Naive thymus-derived CD8-positive, alpha-beta T cell (primary cell): ENCODE measurements at regions not wholly inside any gene's neighbourhood (a gene's known extent, or its start where the extent isn't known, plus 50 kb on each side); places are given as distances from the start of the nearest gene placed in this dataset.

Experiments used
- ATAC-seq, 2 donors: fragments of 150-1000 bp; cut with Tn5 transposase in 1 of 2; sonication (Bioruptor Pico), chemical (Tn5 transposase) in 1 of 2; 1 replicate in 1 of 2; 2 replicates in 1 of 2; pipeline ENCODE4 v1.10.0; 2021; ENCODE audit warnings: mild to moderate bottlenecking in 2 of 2, moderate library complexity in 2 of 2
- POLR2A ChIA-PET: fragments of 350-600 bp; sonication (Branson Sonifier 250); formaldehyde crosslinking; loops from one replicate; lab custom pipeline; 2021; ENCODE audit warnings: antibody characterized with exemption; lab: Charles Lee
- DNase-seq, 10 donors: peaks; one replicate each; pipeline versions ENCODE4 v3.0.0 to v3.0.0-alpha.2; 2020 to 2022
- H3K27ac Mint-ChIP-seq, 10 donors: one replicate each; pipeline ENCODE4 v1.8.0; 2020 to 2022; ENCODE audit warnings: mild to moderate bottlenecking in 10 of 10, mixed read lengths in 10 of 10, moderate library complexity in 4 of 10, inconsistent platforms in 1 of 10
- H3K27me3 Mint-ChIP-seq, 5 donors: one replicate each; pipeline ENCODE4 v1.8.0; 2021 to 2022; ENCODE audit warnings: mixed read lengths in 5 of 5
- H3K36me3 Mint-ChIP-seq, 3 donors: one replicate each; pipeline ENCODE4 v1.8.0; 2020 to 2022; ENCODE audit warnings: mixed read lengths in 3 of 3, mild to moderate bottlenecking in 2 of 3, inconsistent platforms in 1 of 3
- H3K4me1 Mint-ChIP-seq, 4 donors: one replicate each; pipeline ENCODE4 v1.8.0; 2021 to 2022; ENCODE audit warnings: mixed read lengths in 4 of 4
- H3K4me3 Mint-ChIP-seq, 10 donors: one replicate each; pipeline ENCODE4 v1.8.0; 2020 to 2022; ENCODE audit warnings: mild to moderate bottlenecking in 10 of 10, mixed read lengths in 10 of 10, moderate library complexity in 6 of 10, inconsistent platforms in 1 of 10
- H3K9me3 Mint-ChIP-seq, 9 donors: one replicate each; pipeline ENCODE4 v1.8.0; 2020 to 2022; ENCODE audit warnings: mixed read lengths in 9 of 9, mild to moderate bottlenecking in 3 of 9, inconsistent platforms in 1 of 9, moderate library complexity in 1 of 9

DNA sequence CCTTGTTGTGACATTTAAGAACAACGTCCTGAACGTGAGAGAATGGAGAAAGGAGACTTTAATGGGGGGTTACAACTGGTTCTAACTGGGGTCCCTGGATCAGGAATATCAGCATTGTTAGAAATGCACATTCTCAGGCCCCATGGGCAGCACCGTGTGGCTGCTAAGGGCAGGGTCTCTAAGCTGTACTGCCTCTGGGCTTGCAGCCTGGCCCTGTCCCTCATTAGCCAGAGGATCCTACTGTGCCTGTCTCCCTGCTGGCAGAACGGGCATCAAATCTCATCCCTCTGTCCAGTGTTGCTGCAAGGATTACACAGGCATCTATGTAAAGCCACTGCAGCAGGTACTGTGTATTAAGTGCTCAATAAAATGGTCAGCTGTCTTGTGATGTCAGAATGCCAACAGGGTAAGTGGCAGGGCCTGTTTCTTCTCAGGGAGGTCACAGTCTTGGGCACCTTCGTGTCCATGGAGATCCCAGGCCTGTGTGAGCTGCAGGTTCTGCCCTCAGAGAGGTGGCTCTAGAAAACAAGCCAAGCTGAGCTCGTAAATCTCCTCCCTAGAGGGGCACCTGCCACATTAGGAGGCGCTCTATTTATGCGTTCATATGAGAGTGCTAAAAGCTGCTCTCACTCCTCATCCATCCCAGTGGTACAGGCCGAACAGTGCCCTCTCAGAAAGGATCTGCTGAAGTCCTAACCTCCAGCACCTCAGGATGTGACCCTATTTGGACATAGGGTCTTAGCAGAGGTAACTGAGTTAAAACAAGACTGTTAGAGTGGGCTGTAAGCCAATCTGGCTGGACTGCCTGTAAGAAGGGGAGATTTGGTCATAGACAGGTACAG is 210.5 kb downstream of the GADD45G start:
- Mint-ChIP-seq H3K27me3 (peaks cover 5 to 21% (median 15%) of the 10 kb centered on the region in 5 donors), H3K9me3 (peaks cover 0 to 3% (median 0%) of the 10 kb centered on the region in 9 donors), H3K27ac (no peak overlapping the region), H3K36me3 (no peaks in the 10 kb centered on the region), H3K4me1 (peaks cover 12 to 35% (median 31%) of the 10 kb centered on the region in 4 donors), H3K4me3 (no peak overlapping the region)
- ATAC-seq (no peak), DNase-seq (peak in 1 of 10 donors; percentile 6)
- POLR2A ChIA-PET = no interaction called here

DNA sequence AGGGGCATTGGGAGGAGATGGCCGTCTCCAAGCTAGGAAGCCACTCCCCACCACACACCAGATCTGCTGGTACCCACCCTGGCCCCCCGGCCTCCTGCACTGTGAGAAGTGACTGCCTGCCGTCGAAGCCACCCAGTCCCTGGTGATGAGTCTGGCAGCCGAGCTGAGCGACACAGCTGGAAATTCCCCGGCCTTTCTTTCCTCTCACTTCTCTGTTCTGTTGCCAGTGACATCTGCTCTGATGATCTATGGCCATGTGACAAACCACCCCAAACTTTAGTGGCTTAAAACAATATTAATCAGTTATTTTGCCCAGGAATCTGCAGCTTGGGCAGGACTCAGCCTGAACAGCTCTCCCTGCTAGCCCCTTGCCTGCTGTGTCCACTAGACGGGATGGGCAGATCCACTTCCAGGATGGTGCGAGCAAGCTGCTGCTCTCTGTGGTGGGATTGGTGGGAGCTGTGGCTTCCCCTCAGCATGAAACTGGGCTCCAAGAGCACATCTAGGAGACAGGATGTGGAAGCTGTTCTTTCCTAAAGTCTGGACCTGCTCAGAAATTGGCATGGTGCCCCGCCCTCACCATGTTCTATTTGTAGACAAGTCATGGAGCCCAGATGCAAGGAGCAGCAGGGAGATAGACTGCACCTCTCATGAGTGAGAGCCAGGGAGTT is 211.2 kb downstream of the GADD45G start:
- Mint-ChIP-seq H3K9me3 (peaks cover 0 to 3% (median 0%) of the 10 kb centered on the region in 9 donors), H3K27ac (peak overlapping the region in 1 of 10 donors; percentile 10), H3K27me3 (peaks cover 5 to 18% (median 13%) of the 10 kb centered on the region in 5 donors), H3K4me3 (no peak overlapping the region), H3K36me3 (no peaks in the 10 kb centered on the region), H3K4me1 (peaks cover 12 to 35% (median 29%) of the 10 kb centered on the region in 4 donors)
- peak in 1 of 10 donors; percentile 8 for DNase-seq
- POLR2A ChIA-PET = no interaction called here
- ATAC-seq = peak in 1 of 2 donors; percentile 74

DNA sequence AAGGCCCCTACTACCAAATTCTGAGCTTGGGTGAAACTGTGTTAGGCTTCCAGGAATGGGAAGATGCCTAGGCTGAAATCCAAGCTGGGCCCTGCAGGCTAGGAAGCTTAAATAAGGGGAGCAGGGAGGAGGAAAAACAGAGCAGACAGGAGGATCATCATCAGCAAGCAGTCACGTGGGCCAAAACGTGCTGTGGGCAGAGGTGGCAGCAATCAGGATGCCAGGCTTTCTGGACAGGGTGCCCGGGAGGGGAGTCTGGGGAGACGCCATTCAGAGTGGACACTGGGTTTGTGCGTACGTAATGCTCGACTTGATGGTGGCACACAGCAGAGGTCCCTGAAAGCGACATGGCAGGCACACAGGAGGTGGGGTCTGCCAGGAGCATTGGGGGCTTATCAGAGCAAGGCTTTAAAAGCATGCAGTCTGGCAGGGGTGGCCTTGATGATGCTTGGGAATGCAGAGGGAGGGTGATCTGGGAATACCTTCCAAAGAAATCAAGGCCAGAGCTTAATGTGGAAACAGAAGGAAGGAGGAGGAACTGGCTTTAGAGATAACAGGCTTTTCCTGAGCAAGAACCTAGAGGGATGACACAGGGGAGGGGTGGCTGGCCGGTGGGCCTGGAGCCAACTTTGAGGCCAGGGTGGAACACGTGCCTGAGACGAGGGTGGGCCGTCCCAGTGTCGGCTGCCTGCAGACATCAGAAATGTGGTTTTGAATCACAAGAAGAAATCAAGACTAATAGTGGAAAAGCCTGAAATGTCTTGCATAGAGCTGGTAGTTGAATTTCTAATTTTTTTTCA is 212.5 kb downstream of the GADD45G start:
- H3K4me3 Mint-ChIP-seq = no peak overlapping the region

DNA sequence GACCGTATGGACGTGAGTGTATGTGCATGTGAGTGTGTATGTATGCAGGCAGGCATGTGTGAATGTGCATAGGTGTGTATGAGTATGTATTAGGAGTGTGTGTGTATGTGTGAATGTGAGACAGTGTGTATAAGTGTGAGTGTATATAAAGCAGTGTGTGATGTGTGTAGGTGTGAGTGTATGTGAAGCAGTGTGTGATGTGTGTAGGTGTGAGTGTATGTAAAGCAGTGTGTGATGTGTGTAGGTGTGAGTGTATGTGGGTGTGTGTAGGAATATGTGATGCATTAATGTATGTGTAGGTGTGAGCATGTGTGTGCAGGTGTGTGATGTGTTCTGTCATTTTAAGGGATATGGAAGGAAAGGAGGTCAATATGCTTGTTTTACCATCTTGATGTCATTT is 215.5 kb downstream of the GADD45G start:
- H3K36me3 Mint-ChIP-seq = no peaks in the 10 kb centered on the region
- DNase-seq (no peak), ATAC-seq (no peak)
- H3K9me3 Mint-ChIP-seq = peaks cover 0 to 5% (median 0%) of the 10 kb centered on the region in 9 donors
- no peak overlapping the region for H3K27ac Mint-ChIP-seq
- H3K4me1 Mint-ChIP-seq = peaks cover 0 to 11% (median under 1%) of the 10 kb centered on the region in 4 donors
- peaks cover 0 to 18% (median 3%) of the 10 kb centered on the region in 5 donors for H3K27me3 Mint-ChIP-seq
- POLR2A ChIA-PET = no interaction called here
- H3K4me3 Mint-ChIP-seq = no peak overlapping the region

More for the DNA sequence above, 212.5 kb downstream of the GADD45G start:
- no peaks in the 10 kb centered on the region for H3K36me3 Mint-ChIP-seq
- H3K9me3 Mint-ChIP-seq = peaks cover 0 to 3% (median 0%) of the 10 kb centered on the region in 9 donors
- peaks cover 5 to 29% (median 17%) of the 10 kb centered on the region in 4 donors for H3K4me1 Mint-ChIP-seq
- no peak overlapping the region for H3K27ac Mint-ChIP-seq
- POLR2A ChIA-PET = interaction anchor here (0.5 kb wide), 1 partner anchor 481 kb away, joined by 5 read pairs; no protein-coding TSS in a partner anchor
- peaks cover 3 to 20% (median 9%) of the 10 kb centered on the region in 5 donors for H3K27me3 Mint-ChIP-seq
- ATAC-seq (no peak), DNase-seq (no peak)

DNA sequence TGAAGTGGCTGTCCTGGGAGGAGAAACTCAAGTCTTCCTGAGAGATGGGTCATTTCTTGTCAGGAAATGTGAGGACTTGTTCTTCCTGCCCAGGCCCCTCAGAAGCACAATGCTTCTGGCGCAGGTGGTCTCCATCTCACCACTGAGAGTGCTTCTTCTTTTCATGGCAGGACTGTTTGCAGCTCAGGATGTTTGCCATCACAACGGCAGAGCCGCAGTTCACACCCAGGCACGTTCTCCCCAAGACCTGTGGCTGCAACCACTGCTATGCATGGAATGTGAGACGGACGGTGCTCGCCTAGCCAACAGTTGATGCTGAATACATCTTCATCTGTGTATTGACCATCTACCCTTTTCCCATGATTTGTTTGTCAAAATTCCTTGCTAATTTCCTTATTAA is 216.3 kb downstream of the GADD45G start:
- H3K27ac Mint-ChIP-seq = no peak overlapping the region
- no peaks in the 10 kb centered on the region for H3K36me3 Mint-ChIP-seq
- POLR2A ChIA-PET = no interaction called here
- no peak for ATAC-seq
- peaks cover 0 to 3% (median under 1%) of the 10 kb centered on the region in 4 donors for H3K4me1 Mint-ChIP-seq
- no peak overlapping the region for H3K4me3 Mint-ChIP-seq
- H3K9me3 Mint-ChIP-seq = peaks cover 0 to 5% (median 0%) of the 10 kb centered on the region in 9 donors
- peaks cover 0 to 13% (median 3%) of the 10 kb centered on the region in 5 donors for H3K27me3 Mint-ChIP-seq
- no peak for DNase-seq

DNA sequence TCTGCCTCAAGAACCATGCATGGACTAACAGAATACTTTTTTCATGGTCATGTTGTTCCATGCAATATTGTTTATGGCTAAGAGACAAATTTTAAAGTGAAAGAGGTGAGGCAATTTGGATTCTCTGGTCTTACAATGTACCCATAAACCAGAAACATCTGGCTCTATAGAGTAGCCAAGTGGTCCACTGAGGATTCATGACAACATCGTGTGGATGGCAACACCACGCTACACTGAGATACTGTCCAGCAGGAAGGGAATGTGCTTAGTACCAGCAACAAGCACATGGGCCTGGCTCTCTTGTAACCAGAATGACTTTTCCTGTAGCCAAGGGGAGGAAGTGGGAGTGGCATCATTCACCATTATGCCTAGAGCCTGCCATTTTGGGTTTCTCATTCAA is 218.2 kb downstream of the GADD45G start:
- no peak for DNase-seq
- H3K36me3 Mint-ChIP-seq = no peaks in the 10 kb centered on the region
- H3K27me3 Mint-ChIP-seq = peaks cover 0 to 5% (median 3%) of the 10 kb centered on the region in 5 donors
- peaks cover 0 to 5% (median 0%) of the 10 kb centered on the region in 9 donors for H3K9me3 Mint-ChIP-seq
- POLR2A ChIA-PET = no interaction called here
- H3K4me1 Mint-ChIP-seq = peaks cover 2 to 9% (median 5%) of the 10 kb centered on the region in 4 donors
- H3K4me3 Mint-ChIP-seq = no peak overlapping the region
- H3K27ac Mint-ChIP-seq = no peak overlapping the region
- no peak for ATAC-seq

DNA sequence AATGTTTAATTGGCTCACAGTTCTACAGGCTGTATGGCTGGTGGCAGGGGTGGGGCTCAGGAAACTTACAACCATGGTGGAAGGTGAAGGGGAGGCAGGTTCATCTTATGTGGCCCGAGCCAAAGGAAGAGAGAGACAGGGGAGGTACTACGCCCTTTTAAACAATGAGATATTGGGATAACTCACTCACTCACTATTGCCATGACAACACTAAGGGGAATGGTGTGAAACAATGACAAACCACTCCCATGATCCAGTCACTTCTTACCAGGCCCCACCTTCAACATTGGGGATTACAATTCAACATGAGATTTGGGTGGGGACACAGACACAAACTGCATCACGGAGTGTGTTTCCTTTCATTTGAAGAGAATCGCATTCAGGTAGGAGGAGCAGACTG is 220.9 kb downstream of the GADD45G start:
- POLR2A ChIA-PET = no interaction called here
- peaks cover 0 to 3% (median 0%) of the 10 kb centered on the region in 5 donors for H3K27me3 Mint-ChIP-seq
- H3K27ac Mint-ChIP-seq = no peak overlapping the region
- H3K9me3 Mint-ChIP-seq = peaks cover 0 to 15% (median 6%) of the 10 kb centered on the region in 9 donors
- ATAC-seq (no peak), DNase-seq (no peak)
- peaks cover 0 to 11% (median 0%) of the 10 kb centered on the region in 3 donors for H3K36me3 Mint-ChIP-seq
- peaks cover 1 to 22% (median 16%) of the 10 kb centered on the region in 4 donors for H3K4me1 Mint-ChIP-seq
- no peak overlapping the region for H3K4me3 Mint-ChIP-seq

DNA sequence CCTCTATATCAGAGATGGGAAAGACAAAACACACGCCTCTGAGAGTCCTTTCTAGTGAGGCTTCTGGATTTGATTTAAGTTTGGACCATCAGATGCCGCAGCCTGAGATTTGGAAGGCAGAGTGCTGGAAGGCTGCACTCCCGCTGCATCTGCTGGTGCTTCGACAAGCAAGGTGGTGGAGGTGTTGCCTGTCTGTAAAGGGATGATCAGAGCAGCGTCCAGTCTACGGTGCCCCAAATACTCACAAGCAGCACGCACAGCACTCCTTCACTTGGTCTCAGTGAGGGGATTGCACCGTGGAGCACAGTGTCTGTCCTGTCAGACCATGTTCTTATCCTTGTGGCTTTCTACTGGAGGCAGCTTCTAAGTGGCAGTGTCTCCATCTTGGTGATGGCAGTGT is 221.4 kb downstream of the GADD45G start:
- no peak overlapping the region for H3K27ac Mint-ChIP-seq
- DNase-seq (no peak), ATAC-seq (no peak)
- peaks cover 0 to under 1% (median 0%) of the 10 kb centered on the region in 5 donors for H3K27me3 Mint-ChIP-seq
- peaks cover 1 to 22% (median 16%) of the 10 kb centered on the region in 4 donors for H3K4me1 Mint-ChIP-seq
- POLR2A ChIA-PET = no interaction called here
- H3K9me3 Mint-ChIP-seq = peaks cover 0 to 19% (median 8%) of the 10 kb centered on the region in 9 donors
- H3K36me3 Mint-ChIP-seq = peaks cover 0 to 14% (median 0%) of the 10 kb centered on the region in 3 donors
- H3K4me3 Mint-ChIP-seq = no peak overlapping the region

DNA sequence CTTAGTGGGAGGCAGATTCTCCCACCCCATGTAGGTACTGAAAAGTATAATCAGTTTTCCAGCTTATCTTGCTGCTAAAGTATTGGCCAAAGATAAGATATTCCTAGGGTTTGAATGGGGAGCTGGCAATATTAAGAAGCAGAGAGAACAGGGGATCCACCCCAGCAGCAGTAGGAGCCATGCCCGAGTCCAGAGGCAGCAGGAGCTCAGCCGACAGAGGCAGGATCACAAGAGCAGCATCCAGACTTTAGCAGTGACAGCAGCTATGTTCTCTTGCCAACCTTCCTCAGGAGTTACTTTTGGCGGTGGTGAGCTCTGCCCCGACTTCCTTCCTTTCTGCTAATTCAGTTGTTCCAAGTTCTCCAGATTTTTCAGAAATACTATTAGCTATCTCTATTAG is 224.5 kb downstream of the GADD45G start:
- Mint-ChIP-seq H3K4me1 (peaks cover 5 to 22% (median 17%) of the 10 kb centered on the region in 4 donors), H3K27ac (peak overlapping the region in 1 of 10 donors; percentile 23), H3K27me3 (no peaks in the 10 kb centered on the region), H3K9me3 (peaks cover 0 to 19% (median 8%) of the 10 kb centered on the region in 9 donors), H3K4me3 (no peak overlapping the region), H3K36me3 (peaks cover 0 to 14% (median 0%) of the 10 kb centered on the region in 3 donors)
- no peak for DNase-seq
- no peak for ATAC-seq
- POLR2A ChIA-PET = no interaction called here

DNA sequence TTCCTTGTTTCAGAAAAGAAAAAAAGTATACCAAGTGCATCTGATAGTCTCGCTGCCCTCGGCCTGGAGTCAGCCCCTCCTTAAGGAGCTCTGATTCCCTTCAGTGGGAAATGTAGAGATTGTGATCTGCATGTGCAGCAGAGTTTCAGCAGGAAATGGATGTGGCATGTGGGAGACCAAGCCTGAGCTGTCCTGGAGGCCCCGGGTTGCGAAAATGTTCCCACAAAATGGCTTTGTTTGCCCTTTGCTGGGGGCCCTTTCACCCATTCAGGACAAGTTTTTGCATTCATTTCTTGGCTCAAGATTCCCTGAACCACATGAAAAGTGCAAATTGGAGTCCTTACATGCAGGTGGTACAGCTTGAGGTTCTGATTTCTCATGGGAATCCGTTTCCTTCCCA is 230.9 kb downstream of the GADD45G start:
- POLR2A ChIA-PET = no interaction called here
- peaks cover 0 to 4% (median 0%) of the 10 kb centered on the region in 3 donors for H3K36me3 Mint-ChIP-seq
- no peak overlapping the region for H3K27ac Mint-ChIP-seq
- peaks cover 0 to 4% (median under 1%) of the 10 kb centered on the region in 4 donors for H3K4me1 Mint-ChIP-seq
- ATAC-seq = no peak
- DNase-seq = no peak
- no peak overlapping the region for H3K4me3 Mint-ChIP-seq
- no peaks in the 10 kb centered on the region for H3K27me3 Mint-ChIP-seq
- peaks cover 0 to 6% (median 5%) of the 10 kb centered on the region in 9 donors for H3K9me3 Mint-ChIP-seq

DNA sequence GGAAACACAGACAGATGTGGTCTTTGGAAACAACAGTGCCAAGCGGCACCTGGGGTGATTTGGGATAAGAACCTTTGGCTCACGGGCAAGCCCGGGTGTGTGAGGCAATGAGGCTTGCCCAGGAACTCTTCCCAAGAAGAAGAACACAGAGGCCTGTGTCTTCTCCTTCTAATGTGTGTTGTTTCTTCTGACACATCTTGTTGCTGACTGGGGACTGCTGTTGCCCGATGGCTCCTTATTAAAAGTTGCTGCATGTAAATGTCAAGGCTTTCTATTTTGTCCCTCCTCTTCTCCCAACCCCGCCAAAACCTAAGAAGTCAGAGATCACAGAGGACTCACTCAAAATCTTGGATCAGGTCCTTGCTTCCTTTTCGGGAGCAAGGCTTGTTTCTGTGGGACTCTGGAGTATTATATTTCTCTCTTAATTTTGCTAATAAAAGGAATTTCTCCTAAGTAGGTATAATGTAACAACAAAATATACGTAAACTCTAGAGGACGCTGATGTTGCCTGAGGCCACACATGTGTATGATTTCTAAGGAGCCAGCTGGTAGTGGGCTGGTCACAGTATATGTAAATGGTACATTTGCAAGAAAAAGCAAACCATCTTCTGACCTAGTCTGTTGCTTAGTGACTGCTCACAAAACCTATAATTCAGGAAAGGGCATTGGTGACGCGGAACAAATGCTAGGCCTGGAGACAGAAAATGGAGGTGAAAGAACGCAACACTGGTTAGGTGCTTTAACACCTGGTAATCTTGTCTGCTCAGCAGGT is 232.5 kb downstream of the GADD45G start:
- H3K9me3 Mint-ChIP-seq = peaks cover 0 to 3% (median 0%) of the 10 kb centered on the region in 9 donors
- POLR2A ChIA-PET = no interaction called here
- peaks cover 0 to 6% (median 0%) of the 10 kb centered on the region in 5 donors for H3K27me3 Mint-ChIP-seq
- H3K4me1 Mint-ChIP-seq = peaks cover 0 to 4% (median under 1%) of the 10 kb centered on the region in 4 donors
- H3K4me3 Mint-ChIP-seq = no peak overlapping the region
- H3K27ac Mint-ChIP-seq = no peak overlapping the region
- no peak for ATAC-seq
- DNase-seq = no peak
- H3K36me3 Mint-ChIP-seq = no peaks in the 10 kb centered on the region
